ENCODE measurements at regions not wholly inside any gene's neighbourhood (a gene's known extent, or its start where the extent isn't known, plus 50 kb on each side); places are given as distances from the start of the nearest gene placed in this dataset.

GRCh38 chr6:95413789-95414188 lies 163.5 kb upstream of the MANEA start:
- TF ChIP-seq CTCF (conservative IDR thresholded peaks at IDR 0.05; ENCODE audit: low read length) (no peak), EZH2phosphoT487 (IDR thresholded peaks at IDR 0.05; ENCODE audit: borderline replicate concordance, low read depth, low read length) (no peak)

Measured in OCI-LY7 (cell line).